Caco-2 (cell line): ENCODE measurements at regions not wholly inside any gene's neighbourhood (a gene's known extent, or its start where the extent isn't known, plus 50 kb on each side); places are given as distances from the start of the nearest gene placed in this dataset.

Source experiments
- BruUV-seq: library from RNA; stranded (reverse); fragments of 400-500 nt; replicated peaks from 2 replicates; lab custom pipeline; 2021; lab: Mats Ljungman, UMichigan
- CTCF ChIA-PET: fragments of 300-600 bp; sonication (Branson Sonifier 250); formaldehyde crosslinking; loops from one replicate; lab custom pipeline; 2022; ENCODE audit warnings: antibody characterized with exemption; lab: Charles Lee
- POLR2A ChIA-PET: fragments of 300-600 bp; sonication (Branson Sonifier 250); formaldehyde crosslinking; loops from one replicate; lab custom pipeline; 2022; ENCODE audit warnings: antibody characterized with exemption; lab: Charles Lee
- DNase-seq, 2 experiments: peaks; one replicate each; pipeline versions ENCODE4 v3.0.0 to v3.0.0-alpha.2; 2020 to 2022
- H3K27me3 ChIP-seq: replicated peaks from 2 replicates; pipeline ENCODE4 v1.6.0; 2011; ENCODE audit warnings: low read length; ENCODE audit not compliant: control insufficient read depth, insufficient read depth
- H3K36me3 ChIP-seq: 2 replicates; pipeline ENCODE4 v1.5.1; 2011; ENCODE audit warnings: low read length; ENCODE audit not compliant: control insufficient read depth, insufficient read depth
- H3K4me1 ChIP-seq: fragments of 250-450 bp; sonication (Bioruptor Pico); 2 replicates; pipeline ENCODE4 v1.5.1; 2020; ENCODE audit warnings: mild to moderate bottlenecking
- H3K4me3 ChIP-seq: 2 replicates; pipeline ENCODE4 v1.5.1; 2011; ENCODE audit warnings: low read depth, mild to moderate bottlenecking, control low read depth, low read length
- H3K9me3 ChIP-seq: fragments of 250-450 bp; sonication (Bioruptor Pico); 2 replicates; pipeline ENCODE4 v1.5.1; 2020; ENCODE audit warnings: mild to moderate bottlenecking, moderate library complexity
- H3K27ac Mint-ChIP-seq: one replicate; pipeline ENCODE4 v1.8.0; 2022; ENCODE audit warnings: mixed read lengths; ENCODE audit not compliant: unreplicated experiment
- H3K27me3 Mint-ChIP-seq: one replicate; pipeline ENCODE4 v1.8.0; 2022; ENCODE audit warnings: mixed read lengths; ENCODE audit not compliant: insufficient read depth, unreplicated experiment
- H3K36me3 Mint-ChIP-seq: one replicate; pipeline ENCODE4 v1.8.0; 2022; ENCODE audit warnings: mild to moderate bottlenecking, mixed read lengths; ENCODE audit not compliant: insufficient read depth, unreplicated experiment
- H3K4me1 Mint-ChIP-seq: one replicate; pipeline ENCODE4 v1.8.0; 2022; ENCODE audit warnings: low read depth, mixed read lengths; ENCODE audit not compliant: unreplicated experiment
- H3K4me3 Mint-ChIP-seq: one replicate; pipeline ENCODE4 v1.8.0; 2022; ENCODE audit warnings: mild to moderate bottlenecking, moderate library complexity, mixed read lengths; ENCODE audit not compliant: unreplicated experiment
- H3K9me3 Mint-ChIP-seq: one replicate; pipeline ENCODE4 v1.8.0; 2022; ENCODE audit warnings: mixed read lengths; ENCODE audit not compliant: unreplicated experiment
- CTCF ChIP-seq, 2 experiments: fragments of 200-600 bp in 1 of 2; IDR thresholded peaks; 1 replicate in 1 of 2; 2 replicates in 1 of 2; pipeline versions ENCODE4 v1.5.1 to v1.8.0; 2011 to 2022; ENCODE audit warnings: antibody characterized with exemption in 1 of 2, control low read depth in 1 of 2, inconsistent platforms in 1 of 2, low read depth in 1 of 2, low read length in 1 of 2, mild to moderate bottlenecking in 1 of 2, moderate library complexity in 1 of 2; ENCODE audit not compliant: insufficient read depth in 1 of 2, severe bottlenecking in 1 of 2, unreplicated experiment in 1 of 2
- intact Hi-C: fragments of 100-400 bp; cut with micrococcal nuclease; formaldehyde crosslinking; loops from one replicate; pipeline ENCODE4 v1.10.0; 2022; ENCODE audit not compliant: unreplicated experiment

GRCh38 chr1:14320986-14321385 is 277.5 kb upstream of the KAZN start:
- no peaks in the 10 kb centered on the region for H3K27me3 Mint-ChIP-seq
- intact Hi-C loops = no loop called here
- no peaks in the 10 kb centered on the region for H3K36me3 ChIP-seq
- no peak for DNase-seq
- no peak overlapping the region for H3K4me3 Mint-ChIP-seq
- H3K36me3 Mint-ChIP-seq = no peaks in the 10 kb centered on the region
- H3K4me3 ChIP-seq = no peak overlapping the region
- ChIA-PET CTCF (no interaction called here), POLR2A (no interaction called here)
- H3K9me3 Mint-ChIP-seq = peaks cover 3% of the 10 kb centered on the region
- no TSS peak for BruUV-seq
- no peaks in the 10 kb centered on the region for H3K4me1 Mint-ChIP-seq
- no peaks in the 10 kb centered on the region for H3K9me3 ChIP-seq
- no peaks in the 10 kb centered on the region for H3K4me1 ChIP-seq
- H3K27ac Mint-ChIP-seq = no peak overlapping the region
- no peaks in the 10 kb centered on the region for H3K27me3 ChIP-seq
- TF ChIP-seq CTCF (IDR thresholded peaks at IDR 0.05; ENCODE audit: insufficient read depth in 1 of 2, low read depth in 1 of 2, low read length in 1 of 2, severe bottlenecking in 1 of 2, unreplicated experiment in 1 of 2) = no peak

- BruUV-seq = no TSS peak
- H3K4me1 Mint-ChIP-seq = no peaks in the 10 kb centered on the region
- H3K4me3 Mint-ChIP-seq = no peak overlapping the region
- H3K9me3 ChIP-seq = no peaks in the 10 kb centered on the region
- peaks cover 3% of the 10 kb centered on the region for H3K27me3 Mint-ChIP-seq
- intact Hi-C loops = no loop called here
- ChIA-PET POLR2A (no interaction called here), CTCF (no interaction called here)
- no peak overlapping the region for H3K27ac Mint-ChIP-seq
- H3K36me3 Mint-ChIP-seq = no peaks in the 10 kb centered on the region
- H3K9me3 Mint-ChIP-seq = peaks cover 7% of the 10 kb centered on the region
- H3K4me3 ChIP-seq = no peak overlapping the region
- no peak for DNase-seq
- no peaks in the 10 kb centered on the region for H3K4me1 ChIP-seq
- no peaks in the 10 kb centered on the region for H3K36me3 ChIP-seq
- H3K27me3 ChIP-seq = no peaks in the 10 kb centered on the region
- no peak for TF ChIP-seq CTCF (IDR thresholded peaks at IDR 0.05; ENCODE audit: insufficient read depth in 1 of 2, low read depth in 1 of 2, low read length in 1 of 2, severe bottlenecking in 1 of 2, unreplicated experiment in 1 of 2)
Measured at GRCh38 chr1:14321422-14321821, 277.1 kb upstream of the KAZN start.

- ChIA-PET POLR2A (no interaction called here), CTCF (no interaction called here)
- no TSS peak for BruUV-seq
- no peak overlapping the region for H3K4me3 Mint-ChIP-seq
- Histone ChIP-seq H3K9me3 (no peaks in the 10 kb centered on the region), H3K4me1 (no peaks in the 10 kb centered on the region), H3K27me3 (no peaks in the 10 kb centered on the region), H3K36me3 (no peaks in the 10 kb centered on the region), H3K4me3 (no peak overlapping the region)
- H3K9me3 Mint-ChIP-seq = peaks cover 13% of the 10 kb centered on the region
- intact Hi-C loops = no loop called here
- H3K4me1 Mint-ChIP-seq = no peaks in the 10 kb centered on the region
- no peak overlapping the region for H3K27ac Mint-ChIP-seq
- peaks cover 7% of the 10 kb centered on the region for H3K27me3 Mint-ChIP-seq
- H3K36me3 Mint-ChIP-seq = no peaks in the 10 kb centered on the region
- no peak for TF ChIP-seq CTCF (IDR thresholded peaks at IDR 0.05; ENCODE audit: insufficient read depth in 1 of 2, low read depth in 1 of 2, low read length in 1 of 2, severe bottlenecking in 1 of 2, unreplicated experiment in 1 of 2)
- DNase-seq = no peak
Measured at GRCh38 chr1:14323568-14324247, 274.8 kb upstream of the KAZN start.
